HepG2 (cell line): ENCODE measurements at regions not wholly inside any gene's neighbourhood (a gene's known extent, or its start where the extent isn't known, plus 50 kb on each side); places are given as distances from the start of the nearest gene placed in this dataset.

Experiments
- ATAC-seq: fragments of 200-7000 bp; cut with Tn5 transposase; 3 replicates; pipeline ENCODE4 v1.9.1; 2020; ENCODE audit warnings: mild to moderate bottlenecking, moderate library complexity
- BruUV-seq: library from RNA; stranded (reverse); fragments of 400-500 nt; replicated peaks from 2 replicates; lab custom pipeline; 2021; lab: Mats Ljungman, UMichigan
- CTCF ChIA-PET: fragments of 300-600 bp; formaldehyde crosslinking; extraction: SDS; loops from one replicate; lab custom pipeline; 2021; ENCODE audit warnings: low total read pairs, inconsistent platforms, low intra/inter-chr PET ratio; lab: Yijun Ruan, JAX
- POLR2A ChIA-PET: fragments of 350-600 bp; sonication (Branson Sonifier 250); formaldehyde crosslinking; loops from one replicate; lab custom pipeline; 2020; ENCODE audit warnings: antibody characterized with exemption, inconsistent platforms; lab: Yijun Ruan, JAX
- DNase-seq: peaks from one replicate; pipeline ENCODE4 v3.0.0-alpha.2; 2015; ENCODE audit warnings: low spot score
- FAIRE-seq: peaks from 3 replicates; lab custom pipeline; 2011; peaks lifted over from hg19 to GRCh38; lab: Jason Lieb, UNC
- H2AFZ ChIP-seq: one replicate; pipeline ENCODE4 v1.6.1; 2011; ENCODE audit warnings: low read length, inconsistent platforms
- H3K27ac ChIP-seq: fragments of 300-600 bp; 3 replicates; pipeline ENCODE4 v1.8.0; 2011; ENCODE audit warnings: mixed run types, mild to moderate bottlenecking, mixed read lengths, low read length, inconsistent platforms; ENCODE audit not compliant: insufficient read depth; ENCODE audit errors: extremely low read length
- H3K27me3 ChIP-seq, 2 experiments: fragments of 200-600 bp in 1 of 2; 2 replicates in 1 of 2; 3 replicates in 1 of 2; pipeline versions ENCODE4 v1.6.0 to v1.8.0; 2011; ENCODE audit warnings: low read length in 2 of 2, mild to moderate bottlenecking in 2 of 2, moderate library complexity in 2 of 2, inconsistent platforms in 1 of 2; ENCODE audit not compliant: insufficient read depth in 2 of 2, control insufficient read depth in 1 of 2
- H3K36me3 ChIP-seq, 2 experiments: fragments of 200-600 bp in 1 of 2; replicated peaks in 1 of 2; 2 replicates in 1 of 2; 3 replicates in 1 of 2; pipeline versions ENCODE4 v1.5.1 to v1.8.0; 2011; ENCODE audit warnings: low read length in 2 of 2, inconsistent platforms in 1 of 2; ENCODE audit not compliant: insufficient read depth in 2 of 2, control insufficient read depth in 1 of 2
- H3K4me1 ChIP-seq: 2 replicates; pipeline ENCODE4 v1.5.1; 2012; ENCODE audit warnings: low read length, inconsistent platforms; ENCODE audit not compliant: insufficient read depth
- H3K4me2 ChIP-seq: 2 replicates; pipeline ENCODE4 v1.6.0; 2011; ENCODE audit warnings: low read depth, low read length, inconsistent platforms
- H3K4me3 ChIP-seq, 3 experiments: fragments of 200-600 bp in 1 of 3; sonication (generic), shearing (Covaris generic) in 1 of 3; replicated peaks in 1 of 3; 2 replicates each; pipeline ENCODE4 v1.5.1; 2011 to 2016; ENCODE audit warnings: low read length in 3 of 3, inconsistent platforms in 2 of 3, low read depth in 2 of 3, mild to moderate bottlenecking in 2 of 3, control low read depth in 1 of 3, mixed read lengths in 1 of 3; ENCODE audit not compliant: insufficient read depth in 1 of 3
- H3K79me2 ChIP-seq: one replicate; pipeline ENCODE4 v1.6.1; 2011; ENCODE audit warnings: low read length, inconsistent platforms; ENCODE audit not compliant: insufficient read depth
- H3K9ac ChIP-seq: 2 replicates; pipeline ENCODE4 v1.6.0; 2011; ENCODE audit warnings: mild to moderate bottlenecking, low read depth, low read length, inconsistent platforms; ENCODE audit not compliant: insufficient read depth
- H3K9me3 ChIP-seq: 2 replicates; pipeline ENCODE4 v1.5.1; 2012; ENCODE audit warnings: mild to moderate bottlenecking, low read length
- H4K20me1 ChIP-seq: 2 replicates; pipeline ENCODE4 v1.6.0; 2011; ENCODE audit warnings: inconsistent platforms, mild to moderate bottlenecking, low read length, moderate library complexity; ENCODE audit not compliant: insufficient read depth
- FOXK2 ChIP-seq: fragments of 450-650 bp; IDR thresholded peaks from 2 replicates; pipeline ENCODE4 v1.6.1; 2016
- FOXM1 ChIP-seq: sonication (generic); formaldehyde crosslinking; IDR thresholded peaks from 2 replicates; pipeline ENCODE4 v1.5.0; 2020; ENCODE audit warnings: missing genetic modification reagents
- HOXA9 ChIP-seq: sonication (generic); formaldehyde crosslinking; IDR thresholded peaks from 2 replicates; pipeline ENCODE4 v1.8.1; 2022; ENCODE audit warnings: missing genetic modification reagents, mild to moderate bottlenecking, moderate library complexity, borderline replicate concordance
- KDM5A ChIP-seq: fragments of 200-600 bp; sonication (generic); IDR thresholded peaks from 2 replicates; pipeline ENCODE4 v1.7.0; 2018; ENCODE audit warnings: antibody characterized with exemption, mild to moderate bottlenecking, low read length, borderline replicate concordance
- MYC ChIP-seq: sonication (generic); formaldehyde crosslinking; IDR thresholded peaks from 2 replicates; pipeline ENCODE4 v1.9.0; 2021; ENCODE audit warnings: missing genetic modification reagents, borderline replicate concordance
- NCOA1 ChIP-seq: sonication (generic); formaldehyde crosslinking; IDR thresholded peaks from 2 replicates; pipeline ENCODE4 v1.9.0; 2021; ENCODE audit warnings: missing genetic modification reagents
- NR0B2 ChIP-seq: sonication (generic); formaldehyde crosslinking; IDR thresholded peaks from 2 replicates; pipeline ENCODE4 v1.4.0; 2020; ENCODE audit warnings: mild to moderate bottlenecking, missing genetic modification reagents
- PLSCR1 ChIP-seq: sonication (generic); formaldehyde crosslinking; IDR thresholded peaks from 2 replicates; pipeline ENCODE4 v1.5.0; 2020; ENCODE audit warnings: missing genetic modification reagents, mild to moderate bottlenecking, borderline replicate concordance
- ZMAT3 ChIP-seq: sonication (generic); formaldehyde crosslinking; conservative IDR thresholded peaks from 2 replicates; pipeline ENCODE4 v1.7.0; 2021; ENCODE audit warnings: missing genetic modification reagents
- ZNF260 ChIP-seq: sonication (generic); formaldehyde crosslinking; IDR thresholded peaks from 2 replicates; pipeline ENCODE4 v1.4.0; 2020; ENCODE audit warnings: missing genetic modification reagents, low read depth, mild to moderate bottlenecking, borderline replicate concordance
- ZNF414 ChIP-seq: sonication (generic); formaldehyde crosslinking; IDR thresholded peaks from 2 replicates; pipeline ENCODE4 v1.5.0; 2020; ENCODE audit warnings: missing genetic modification reagents
- ZNF552 ChIP-seq: sonication (generic); formaldehyde crosslinking; IDR thresholded peaks from 2 replicates; pipeline ENCODE4 v1.9.0; 2022; ENCODE audit warnings: missing genetic modification reagents, mild to moderate bottlenecking, borderline replicate concordance
- ZNF605 ChIP-seq: sonication (generic); formaldehyde crosslinking; IDR thresholded peaks from 2 replicates; pipeline ENCODE4 v1.8.0; 2022; ENCODE audit warnings: mild to moderate bottlenecking, missing genetic modification reagents
- ZNF660 ChIP-seq: sonication (generic); formaldehyde crosslinking; IDR thresholded peaks from 2 replicates; pipeline ENCODE4 v1.5.1; 2020; ENCODE audit warnings: mild to moderate bottlenecking, low read depth, missing genetic modification reagents, borderline replicate concordance
- WGBS: methylation state at CpG from one replicate; pipeline ENCODE4 v1.1.6; 2017; ENCODE audit warnings: low lambda C conversion rate; 5-methylcytosine and 5-hydroxymethylcytosine counted together
- in situ Hi-C: cut with HindIII; loops from 2 replicates; pipeline ENCODE4 v1.10.0; 2017; ENCODE audit warnings: low pct_unique_long_range_greater_than_20kb; ENCODE audit not compliant: extremely low pct_ligation_motif_present
- intact Hi-C: fragments of 100-400 bp; cut with micrococcal nuclease; formaldehyde crosslinking; loops from one replicate; pipeline ENCODE4 v1.10.0; 2022; ENCODE audit not compliant: unreplicated experiment
- TF ChIP-seq, protein P1 (sequence below): sonication (generic); formaldehyde crosslinking; IDR thresholded peaks from 2 replicates; pipeline ENCODE4 v1.8.0; 2022; ENCODE audit warnings: low read depth, missing genetic modification reagents
- TF ChIP-seq, protein P2 (sequence below): IDR thresholded peaks from 2 replicates; pipeline ENCODE4 v1.6.1; 2012; ENCODE audit warnings: inconsistent platforms

GRCh38 chr13:80226645-80227044 lies 114.3 kb downstream of the SPRY2 start:
- TF ChIP-seq MYC (no peak), FOXK2 (no peak), ZNF605 (CRISPR knock-in tag) (no peak), ZNF414 (CRISPR knock-in tag) (no peak)
- Histone ChIP-seq H3K79me2 (no peaks in the 10 kb centered on the region), H3K27ac (no peak overlapping the region), H3K9me3 (no peaks in the 10 kb centered on the region), H3K36me3 (no peaks in the 10 kb centered on the region), H3K9ac (no peak overlapping the region), H3K27me3 (no peaks in the 10 kb centered on the region), H3K4me2 (no peak overlapping the region), H3K4me3 (no peak overlapping the region), H4K20me1 (no peaks in the 10 kb centered on the region), H2AFZ (no peak overlapping the region), H3K4me1 (no peaks in the 10 kb centered on the region)
- no peak for ATAC-seq
- intact Hi-C loops, result no loop called here
- no peak for FAIRE-seq
- DNase-seq, result no peak
- POLR2A ChIA-PET, result no interaction called here
- no TSS peak for BruUV-seq
- in situ Hi-C loops, result no loop called here
- CTCF ChIA-PET, result no interaction called here
- WGBS, result 25% methylated on average over 2 of the region's 2 CpGs

DNA sequence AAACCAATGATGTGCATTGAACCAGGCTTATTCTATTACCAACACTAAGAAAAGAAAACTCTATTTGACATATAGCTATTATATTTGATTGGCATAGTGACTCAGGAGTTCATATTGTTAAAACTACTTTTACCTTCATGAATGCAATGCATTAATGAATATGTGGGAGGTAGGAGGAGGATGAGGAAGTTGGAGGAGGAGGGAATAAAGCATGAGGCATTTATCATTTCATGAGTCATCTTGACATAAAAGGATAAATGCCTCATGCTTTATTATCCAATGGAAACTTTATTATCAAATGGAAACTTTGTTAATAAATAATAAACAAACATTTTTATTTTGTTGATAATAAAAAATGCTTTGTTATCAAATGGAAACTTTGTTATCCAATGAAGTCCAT lies 116.5 kb downstream of the SPRY2 start:
- no peaks in the 10 kb centered on the region for H4K20me1 ChIP-seq
- no peaks in the 10 kb centered on the region for H3K36me3 ChIP-seq
- no peak overlapping the region for H3K27ac ChIP-seq
- DNase-seq, result no peak
- H2AFZ ChIP-seq, result no peak overlapping the region
- intact Hi-C loops (no loop called here), in situ Hi-C loops (no loop called here)
- POLR2A ChIA-PET, result no interaction called here
- no peak for FAIRE-seq
- no peak overlapping the region for H3K4me3 ChIP-seq
- no peak for ATAC-seq
- CTCF ChIA-PET, result no interaction called here
- H3K79me2 ChIP-seq, result no peaks in the 10 kb centered on the region
- H3K27me3 ChIP-seq, result no peaks in the 10 kb centered on the region
- no peak overlapping the region for H3K9ac ChIP-seq
- no peak overlapping the region for H3K4me2 ChIP-seq
- no peaks in the 10 kb centered on the region for H3K4me1 ChIP-seq
- BruUV-seq, result no TSS peak
- no peaks in the 10 kb centered on the region for H3K9me3 ChIP-seq
- TF ChIP-seq, protein P1, sequence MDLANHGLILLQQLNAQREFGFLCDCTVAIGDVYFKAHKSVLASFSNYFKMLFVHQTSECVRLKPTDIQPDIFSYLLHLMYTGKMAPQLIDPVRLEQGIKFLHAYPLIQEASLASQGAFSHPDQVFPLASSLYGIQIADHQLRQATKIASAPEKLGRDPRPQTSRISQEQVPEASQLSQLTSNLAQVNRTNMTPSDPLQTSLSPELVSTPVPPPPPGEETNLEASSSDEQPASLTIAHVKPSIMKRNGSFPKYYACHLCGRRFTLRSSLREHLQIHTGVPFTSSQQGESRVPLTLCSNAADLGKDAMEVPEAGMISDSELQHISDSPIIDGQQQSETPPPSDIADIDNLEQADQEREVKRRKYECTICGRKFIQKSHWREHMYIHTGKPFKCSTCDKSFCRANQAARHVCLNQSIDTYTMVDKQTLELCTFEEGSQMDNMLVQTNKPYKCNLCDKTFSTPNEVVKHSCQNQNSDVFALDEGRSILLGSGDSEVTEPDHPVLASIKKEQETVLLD (CRISPR knock-in tag), result no peak
- TF ChIP-seq HOXA9 (CRISPR knock-in tag), result no peak
- TF ChIP-seq KDM5A, result no peak
- TF ChIP-seq ZNF660 (CRISPR knock-in tag), result no peak
- TF ChIP-seq NCOA1 (CRISPR knock-in tag), result no peak
- no peak for TF ChIP-seq ZMAT3
- TF ChIP-seq NR0B2 (CRISPR knock-in tag), result no peak
- TF ChIP-seq FOXM1 (CRISPR knock-in tag), result no peak
- no peak for TF ChIP-seq ZNF552
- TF ChIP-seq, protein P2, sequence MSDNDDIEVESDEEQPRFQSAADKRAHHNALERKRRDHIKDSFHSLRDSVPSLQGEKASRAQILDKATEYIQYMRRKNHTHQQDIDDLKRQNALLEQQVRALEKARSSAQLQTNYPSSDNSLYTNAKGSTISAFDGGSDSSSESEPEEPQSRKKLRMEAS, result no peak
- TF ChIP-seq ZNF260 (CRISPR knock-in tag), result no peak
- TF ChIP-seq PLSCR1 (CRISPR knock-in tag), result no peak
